Heart left ventricle (tissue), 13 donors: ENCODE measurements at regions not wholly inside any gene's neighbourhood (a gene's known extent, or its start where the extent isn't known, plus 50 kb on each side); places are given as distances from the start of the nearest gene placed in this dataset.

ENCODE experiments used
- CTCF ChIP-seq, 12 donors: fragments of 200-600 bp; sonication (generic) in 4 of 12; IDR thresholded peaks; one replicate each; pipeline versions ENCODE4 v1.5.0 to v1.8.0; 2018 to 2022; ENCODE audit warnings: antibody characterized with exemption in 12 of 12, mild to moderate bottlenecking in 5 of 12
- POLR2A ChIP-seq, 2 donors: fragments of 450-650 bp; IDR thresholded peaks; one replicate each; pipeline ENCODE4 v1.6.1; 2017; ENCODE audit warnings: antibody characterized with exemption in 2 of 2, mild to moderate bottlenecking in 2 of 2, moderate library complexity in 2 of 2
- donor health status: ischemic (EF 13 %, LVEDD 7.1; RV severe dilation, severe dysfunction).
- donor health status: DM: no; HTN: yes; CAD: no.
- donor health status: DM: no; HTN: no; CAD: no.
- donor health status: ischemic (EF 25% LVEDD 6.9; RV normal size, moderate dysfunction).
- donor health status: ischemic (EF 25% LVEDD 5.7; RV mildly dilated, moderate dysfunction).
- donor health status: ischemic (EF 35%, LVEDD 5.7; RV mildly dilated, moderate dysfunction).
- donor health status: nonischemic (EF 11% LVEDD 7.7; RV severe dilation, severe dysfunction).
- donor health status: DM: yes; HTN: yes; CAD: no.
- donor health status: PGD.
- donor health status: ischemic (EF 29% LVEDD 5.4; RV normal size, mild dysfunction).
- donor health status: nonischemic (EF 23%, LVEDD 6.1; RV moderate dilation, normal function).

- TF ChIP-seq CTCF (IDR thresholded peaks at IDR 0.05) (no peak), POLR2A (IDR thresholded peaks at IDR 0.05) (no peak)
These were observed 329.5 kb downstream of the KCTD8 start for GRCh38 chr4:44118971-44119680.
